NCI-H2171 treated with DMSO at 0.1 percent for 48 hours (cell line): ENCODE measurements at regions not wholly inside any gene's neighbourhood (a gene's known extent, or its start where the extent isn't known, plus 50 kb on each side); places are given as distances from the start of the nearest gene placed in this dataset.

Experiments used
- DNase-seq: peaks from one replicate; lab custom pipeline; 2025; lab: John Stamatoyannopoulos, UW

DNA sequence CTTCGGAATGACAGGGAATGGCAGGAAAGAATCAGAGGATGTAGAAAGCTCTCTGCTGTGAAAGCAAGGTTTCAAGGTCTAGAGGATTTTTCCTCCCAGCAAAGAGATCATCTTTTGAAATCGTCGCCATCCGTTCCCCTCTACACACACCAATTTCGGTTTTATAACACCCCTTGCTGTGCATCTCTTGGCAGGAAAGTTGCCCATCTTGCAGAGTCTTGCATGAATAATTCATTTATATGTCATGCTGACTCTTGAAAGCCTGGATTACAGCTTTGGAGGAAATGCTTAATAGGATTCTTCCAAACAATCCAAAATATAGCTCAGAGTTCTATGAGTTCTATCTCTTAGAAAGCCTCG lies 262.7 kb downstream of the CHL1 start:
- no peak for DNase-seq

GRCh38 chr3:461006-461405 lies 264.4 kb downstream of the CHL1 start:
- no peak for DNase-seq

DNA sequence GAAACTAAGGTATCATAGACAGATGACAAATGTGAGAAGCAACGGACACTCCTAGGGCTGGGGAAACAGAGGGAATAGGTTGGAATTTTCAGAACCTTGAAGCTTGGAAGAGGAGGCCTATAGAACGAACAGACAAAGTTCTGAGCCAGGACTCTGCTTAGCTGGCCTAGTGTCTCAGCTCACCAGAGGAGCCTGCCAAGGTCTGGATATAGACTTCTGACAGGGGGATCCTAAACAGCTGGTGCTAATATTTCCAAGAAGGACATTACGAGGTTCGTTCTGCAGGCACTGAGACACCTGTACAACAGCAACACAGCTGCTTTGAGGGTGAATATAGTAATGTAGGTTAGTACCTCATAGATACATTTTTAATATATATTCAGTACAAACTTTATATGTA lies 266.3 kb downstream of the CHL1 start:
- no peak for DNase-seq

- peak; percentile 51 for DNase-seq
These were observed 267.0 kb downstream of the CHL1 start for GRCh38 chr3:463252-464192.

- DNase-seq, result no peak
These were observed 267.7 kb downstream of the CHL1 start for GRCh38 chr3:464255-464654.

GRCh38 chr3:468172-468571 lies 271.6 kb downstream of the CHL1 start:
- DNase-seq, result no peak

DNA sequence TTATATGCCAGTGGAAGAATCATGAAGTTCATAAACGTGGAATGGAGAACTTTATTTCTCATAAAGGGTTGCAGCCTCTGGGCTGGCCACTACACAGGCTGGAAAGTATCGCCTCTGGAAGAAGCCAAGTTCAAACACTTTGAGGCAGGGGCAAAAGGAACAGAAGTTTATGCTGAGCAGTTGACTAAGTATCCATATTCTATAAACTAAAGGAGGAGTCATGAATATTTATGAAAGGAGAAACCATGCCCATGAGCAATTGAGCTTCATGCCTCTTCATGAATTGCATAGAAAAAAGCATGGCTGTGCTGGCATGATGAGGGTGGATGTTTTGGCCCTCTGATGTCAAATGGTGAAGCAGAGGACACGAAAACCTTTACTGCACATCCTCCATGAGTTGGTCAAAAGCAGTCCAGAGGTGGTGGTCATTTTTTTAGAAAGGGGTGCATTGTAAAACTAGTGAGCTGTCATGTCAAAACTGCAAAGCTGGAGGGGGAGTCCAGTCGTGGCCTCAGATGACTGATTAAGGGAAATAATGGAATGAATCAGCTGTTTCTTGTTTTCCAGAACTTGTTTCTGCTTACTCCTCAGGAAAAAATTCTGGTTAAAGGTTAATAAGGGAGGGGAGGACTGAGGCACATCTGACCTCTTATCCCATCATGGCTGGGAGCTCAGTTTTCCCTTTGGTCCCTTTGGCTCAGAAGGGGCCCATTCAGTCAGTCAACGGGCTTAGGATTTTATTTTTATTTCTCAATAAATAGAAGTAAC lies 276.7 kb downstream of the CHL1 start:
- DNase-seq, result no peak

GRCh38 chr3:474828-475227 lies 278.3 kb downstream of the CHL1 start:
- no peak for DNase-seq

- DNase-seq, result no peak
These were observed 283.5 kb downstream of the CHL1 start for GRCh38 chr3:480070-480469.

DNA sequence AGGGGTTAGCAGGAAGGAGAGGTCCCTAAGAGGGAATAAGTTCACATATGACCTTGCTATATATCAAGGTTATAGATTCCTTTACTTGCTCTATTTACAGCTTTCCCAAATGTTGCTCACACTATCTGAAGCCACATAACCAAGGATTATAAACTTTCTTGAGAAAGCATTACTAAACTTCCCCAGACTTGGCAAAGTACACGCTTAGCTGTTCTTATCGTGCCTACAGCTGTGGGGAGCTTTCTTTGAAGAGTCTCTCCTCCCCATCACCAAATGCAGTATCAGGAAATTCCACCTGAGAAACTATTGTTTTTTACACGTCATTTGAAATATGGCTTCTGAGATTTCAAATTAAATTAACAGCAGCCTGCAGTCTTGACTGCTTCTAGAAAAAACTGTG lies 284.5 kb downstream of the CHL1 start:
- no peak for DNase-seq

DNA sequence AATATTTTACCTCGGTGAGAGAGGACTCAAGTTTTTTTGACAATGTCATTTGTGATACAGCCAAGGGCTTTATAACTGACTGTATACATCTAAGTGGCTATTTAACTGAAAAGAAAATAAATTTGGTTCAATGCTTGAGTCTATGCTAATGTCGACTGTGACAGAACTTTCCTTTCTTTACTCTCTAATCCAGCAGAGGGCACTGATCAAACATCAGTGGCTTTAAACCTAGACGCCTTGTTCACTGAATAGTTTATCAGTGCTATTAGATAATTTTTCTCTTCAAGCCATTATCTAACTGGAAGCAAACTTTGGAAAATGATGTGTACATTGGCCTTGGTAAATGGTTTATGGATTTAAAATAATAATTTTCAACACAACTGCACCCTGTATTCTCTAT lies 285.1 kb downstream of the CHL1 start:
- peak; percentile 32 for DNase-seq

DNA sequence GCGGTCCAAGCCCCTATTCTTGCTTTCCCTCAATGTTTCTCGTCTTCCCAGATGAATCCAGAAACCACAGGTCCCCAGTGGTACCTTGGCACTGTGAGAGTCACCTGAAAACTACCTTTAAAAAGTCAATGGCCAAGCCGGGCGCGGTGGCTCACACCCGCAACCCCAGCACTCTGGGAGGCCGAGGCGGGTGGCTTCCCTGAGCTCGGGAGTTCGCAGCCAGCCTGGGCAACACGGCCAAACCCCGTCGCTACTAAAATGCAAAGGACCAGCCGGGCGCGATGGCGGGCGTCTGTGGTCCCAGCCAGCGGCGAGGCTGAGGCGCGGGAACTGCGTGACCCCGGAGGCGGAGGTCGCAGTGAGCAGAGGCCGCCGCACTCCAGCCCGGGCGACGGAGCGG lies 285.9 kb downstream of the CHL1 start:
- no peak for DNase-seq

GRCh38 chr3:484341-484740 lies 287.8 kb downstream of the CHL1 start:
- no peak for DNase-seq

DNA sequence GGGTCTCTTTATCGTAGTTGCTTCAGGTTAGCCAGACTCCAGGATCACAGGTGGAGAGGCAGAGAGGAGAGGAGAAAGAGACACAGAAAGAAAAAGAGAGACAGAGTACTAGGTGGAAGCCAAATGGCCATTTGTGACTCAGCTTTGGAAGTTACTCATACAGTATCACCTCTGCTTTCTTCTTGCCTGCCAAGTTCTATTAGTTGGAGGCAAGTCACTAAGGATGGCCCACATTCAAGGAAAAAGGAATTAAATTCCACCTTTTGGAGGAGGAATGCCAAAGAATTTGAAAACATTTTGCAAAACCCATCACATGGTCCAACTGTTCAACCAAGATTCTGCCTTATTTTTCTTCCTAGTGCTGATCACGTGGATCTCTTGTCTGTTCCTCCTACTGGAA lies 291.1 kb downstream of the CHL1 start:
- no peak for DNase-seq

DNA sequence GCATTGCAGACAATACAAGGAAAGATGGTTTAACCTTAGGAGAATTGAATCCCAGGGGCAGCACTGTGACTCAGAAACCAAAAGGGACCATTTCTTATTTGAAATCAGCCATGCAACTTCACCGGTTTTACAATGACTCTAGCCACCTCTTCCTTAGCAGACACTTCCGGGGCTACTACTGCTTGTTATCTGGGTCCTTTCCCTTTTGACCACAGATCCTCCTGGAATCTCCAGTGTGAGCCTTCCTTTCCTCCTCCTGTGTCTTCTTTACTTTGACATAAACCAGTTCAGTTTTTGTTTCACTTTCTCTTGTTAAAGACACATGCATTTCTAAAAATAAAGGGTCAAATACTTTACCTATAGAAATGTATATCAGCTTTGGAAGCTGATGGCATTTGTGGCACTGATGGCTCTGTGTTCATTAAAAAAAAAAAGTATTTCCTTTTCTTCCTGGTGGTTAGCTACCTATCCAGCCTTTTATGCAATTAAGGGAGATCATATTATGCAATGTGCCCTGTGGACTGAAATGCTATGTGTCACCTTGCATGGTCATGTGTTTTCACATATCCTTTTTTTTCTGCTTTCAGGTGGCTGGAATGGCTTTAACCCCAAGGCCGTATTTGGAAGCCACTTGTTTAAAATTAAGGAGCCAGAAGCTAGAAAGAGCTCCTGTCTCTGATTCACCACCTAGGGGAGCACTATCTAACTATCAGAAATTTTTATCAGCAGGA lies 296.2 kb downstream of the CHL1 start:
- no peak for DNase-seq

DNA sequence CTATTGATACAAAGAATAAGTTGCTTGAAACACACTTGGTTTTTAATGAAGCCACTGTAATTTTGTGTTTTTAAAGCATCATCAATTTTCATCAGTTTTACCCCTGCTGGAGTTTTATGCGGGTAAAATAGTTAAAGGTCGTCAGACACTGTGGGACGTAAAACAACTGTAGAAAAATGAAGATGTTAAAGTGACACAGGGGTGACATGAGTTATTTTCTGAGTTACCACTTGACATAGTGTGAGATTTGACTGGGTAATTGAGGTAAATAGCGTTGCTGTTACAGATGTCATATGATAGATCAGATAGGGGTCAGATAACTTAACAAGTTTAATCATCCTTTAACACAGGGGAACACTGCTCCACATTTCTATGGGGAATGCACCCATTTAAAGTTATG lies 297.6 kb downstream of the CHL1 start:
- DNase-seq, result no peak

DNA sequence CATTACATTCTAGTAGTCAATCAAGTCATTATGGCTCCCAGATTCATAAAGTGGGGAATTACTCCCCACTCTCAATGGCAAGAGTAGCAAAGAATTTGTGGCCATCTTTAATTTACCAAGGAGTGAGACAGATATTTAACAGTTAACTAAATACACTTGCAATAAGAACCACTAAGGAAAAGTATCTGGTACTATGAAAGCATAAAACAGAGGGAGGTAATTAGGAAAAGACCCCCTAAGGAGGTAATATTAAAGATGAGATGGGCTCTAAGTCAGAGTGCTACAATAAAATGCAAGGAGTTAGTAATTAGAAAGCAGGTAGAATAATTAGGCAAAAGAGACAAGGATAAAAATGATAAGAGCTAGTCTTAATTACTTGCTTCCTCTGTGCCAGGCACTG lies 301.9 kb downstream of the CHL1 start:
- DNase-seq, result no peak

GRCh38 chr3:499001-499761 lies 302.6 kb downstream of the CHL1 start:
- no peak for DNase-seq

DNA sequence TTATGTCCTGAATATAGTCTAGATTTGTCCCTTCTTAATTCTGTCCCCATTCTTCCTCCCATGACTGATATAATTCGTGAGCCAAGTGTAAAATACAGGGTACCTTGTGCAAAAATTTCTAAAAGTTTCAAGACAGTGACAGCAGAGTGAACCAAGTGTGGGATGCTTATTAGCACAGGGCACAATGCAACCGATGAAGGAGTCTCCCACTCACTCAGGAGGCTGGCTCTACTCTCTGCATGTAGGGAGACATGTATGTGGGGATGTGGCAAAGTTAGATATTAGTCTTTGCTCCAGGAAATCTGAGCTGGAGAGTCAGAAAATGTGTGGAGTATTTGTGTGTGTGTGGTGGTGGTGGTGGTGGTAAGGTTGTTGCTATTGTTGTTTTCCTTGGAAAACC lies 305.9 kb downstream of the CHL1 start:
- no peak for DNase-seq

DNA sequence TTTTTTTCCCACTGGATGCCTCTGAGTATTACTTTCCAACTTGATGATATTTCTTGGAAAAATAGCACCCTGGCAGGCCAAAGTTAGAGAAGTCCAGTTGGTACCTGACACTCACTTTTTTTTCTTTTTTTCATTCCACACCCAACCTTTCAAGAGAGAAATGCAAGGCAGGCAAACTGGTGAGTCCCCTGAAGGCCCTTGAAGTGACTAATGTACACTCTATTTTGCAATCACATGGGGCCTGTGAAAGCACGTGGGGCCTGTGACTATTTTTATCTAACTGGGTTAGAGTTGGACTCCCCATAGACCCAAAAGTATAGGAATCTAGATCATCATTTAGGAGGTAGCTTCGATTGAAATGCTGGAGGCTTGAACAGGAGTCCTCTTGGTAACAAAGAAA lies 316.7 kb downstream of the CHL1 start:
- DNase-seq, result no peak

GRCh38 chr3:514192-514591 lies 317.6 kb downstream of the CHL1 start:
- no peak for DNase-seq

DNA sequence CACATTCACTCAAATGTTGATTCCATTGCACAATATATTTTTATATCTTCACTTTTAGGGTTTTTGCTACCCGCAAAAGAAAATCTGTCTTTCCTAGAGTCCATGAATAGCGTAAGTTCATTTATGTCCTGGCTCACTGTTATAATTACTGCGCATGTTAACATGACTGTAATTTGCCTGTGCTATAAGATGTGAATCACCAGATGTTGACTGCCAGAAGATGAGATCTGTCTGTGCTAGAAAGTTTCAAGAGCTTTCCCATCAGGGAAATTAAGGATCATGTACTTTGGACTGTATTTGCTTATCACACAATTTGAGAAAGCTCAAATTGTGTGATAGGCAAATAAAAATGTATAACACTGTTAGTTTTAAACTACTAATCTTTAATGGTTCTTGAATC lies 322.5 kb downstream of the CHL1 start:
- no peak for DNase-seq
